LoVo (cell line): ENCODE measurements at regions not wholly inside any gene's neighbourhood (a gene's known extent, or its start where the extent isn't known, plus 50 kb on each side); places are given as distances from the start of the nearest gene placed in this dataset.

Source experiments
- DNase-seq: peaks from one replicate; pipeline ENCODE4 v3.0.0-alpha.2; 2016; ENCODE audit warnings: low spot score

DNA sequence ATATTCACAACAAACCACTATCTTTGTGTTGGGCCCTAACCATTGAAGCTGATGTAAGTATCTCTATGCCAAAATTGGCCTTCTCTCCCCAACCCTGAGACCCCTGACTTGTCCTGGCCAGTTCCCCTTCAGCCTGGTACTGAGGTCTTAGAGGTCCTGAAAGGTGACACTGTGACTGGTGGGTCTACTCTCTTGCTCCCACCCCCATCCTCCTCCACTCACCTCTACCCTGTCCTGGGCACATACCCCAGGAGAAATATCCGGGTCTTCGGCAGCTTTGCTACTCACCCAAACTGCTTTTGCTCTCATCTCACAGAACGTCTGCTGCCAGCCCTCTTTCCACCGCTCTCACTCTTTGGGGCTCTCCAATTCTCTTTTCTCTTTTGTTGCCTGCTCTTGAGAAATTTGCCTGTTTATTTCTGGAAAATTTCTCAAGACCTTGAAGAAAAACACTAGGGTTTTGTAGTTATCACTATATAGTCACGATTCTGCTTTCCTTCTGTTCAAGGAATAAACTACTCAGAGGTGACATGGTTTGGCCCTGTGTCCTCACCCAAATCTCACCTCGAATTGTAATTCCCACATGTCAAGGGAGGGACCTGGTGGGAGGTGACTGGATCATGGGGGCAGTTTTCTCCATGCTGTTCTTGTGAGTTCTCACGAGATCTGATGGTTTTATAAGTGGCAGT, 133.8 kb upstream of the PKDCC start:
- no peak for DNase-seq

DNA sequence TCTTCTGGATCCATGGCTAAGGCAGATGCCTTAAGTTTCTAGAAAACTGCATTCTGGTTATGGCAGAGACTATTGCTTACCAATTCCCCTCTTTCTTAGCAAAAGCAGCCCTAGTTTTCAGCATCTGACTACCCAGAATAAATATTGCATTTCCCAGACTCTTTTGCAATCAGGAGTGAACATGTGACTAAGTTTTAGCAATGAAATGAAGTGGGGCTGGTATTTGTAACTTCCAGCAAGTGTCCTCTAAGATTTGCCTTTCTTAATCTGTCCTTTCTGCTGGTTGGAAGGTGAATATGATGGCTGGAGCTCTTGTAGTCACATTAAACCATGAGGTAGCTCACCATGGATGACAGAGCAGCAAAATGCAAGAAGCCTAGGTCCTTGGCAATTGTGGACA, 132.9 kb upstream of the PKDCC start:
- DNase-seq, result no peak

DNA sequence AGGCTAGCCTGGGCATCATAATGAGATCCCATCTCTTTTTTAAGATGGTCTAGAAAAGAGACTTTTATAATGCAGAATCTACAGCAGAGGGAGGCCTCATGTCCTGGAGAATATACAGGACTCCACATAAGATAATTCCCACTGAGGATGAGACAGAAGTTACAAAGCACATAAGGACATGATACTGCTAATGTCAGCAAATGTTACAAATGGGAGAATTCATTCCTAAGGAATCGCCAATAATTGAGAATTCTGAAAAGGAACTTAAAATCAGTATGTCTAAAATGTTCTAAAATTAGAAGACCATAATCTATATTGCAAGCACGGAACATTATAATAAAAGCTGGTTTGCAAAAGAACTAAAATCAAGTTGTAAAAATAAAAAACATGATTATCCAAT, 131.6 kb upstream of the PKDCC start:
- no peak for DNase-seq

- no peak for DNase-seq
These were observed 130.2 kb upstream of the PKDCC start for GRCh38 chr2:41917587-41917986.

GRCh38 chr2:41919135-41919534, 128.7 kb upstream of the PKDCC start:
- DNase-seq, result no peak

GRCh38 chr2:41920181-41920580, 127.6 kb upstream of the PKDCC start:
- DNase-seq, result no peak

- DNase-seq, result no peak
These were observed 127.0 kb upstream of the PKDCC start for GRCh38 chr2:41920812-41921211.

DNA sequence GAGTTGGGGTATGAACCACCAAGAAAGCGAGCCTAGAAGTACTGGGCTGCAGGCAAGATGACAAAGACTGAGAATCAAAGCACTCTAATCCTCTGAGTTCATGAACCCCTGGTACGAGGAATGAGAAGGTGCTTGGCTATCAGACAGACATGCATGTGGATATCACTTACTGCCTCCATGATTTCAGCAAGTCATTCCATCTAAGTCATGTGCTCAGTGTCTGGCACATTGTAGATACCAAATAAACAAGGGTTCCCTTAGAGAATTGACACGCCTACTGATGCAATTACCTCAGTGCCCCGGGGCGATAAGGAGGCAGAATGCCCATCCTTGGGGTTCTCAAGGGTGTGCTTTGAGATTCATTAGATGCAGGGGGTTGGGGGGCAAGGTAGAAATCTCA, 125.6 kb upstream of the PKDCC start:
- DNase-seq, result peak; percentile 62

GRCh38 chr2:41923156-41923786, 124.5 kb upstream of the PKDCC start:
- DNase-seq, result no peak

DNA sequence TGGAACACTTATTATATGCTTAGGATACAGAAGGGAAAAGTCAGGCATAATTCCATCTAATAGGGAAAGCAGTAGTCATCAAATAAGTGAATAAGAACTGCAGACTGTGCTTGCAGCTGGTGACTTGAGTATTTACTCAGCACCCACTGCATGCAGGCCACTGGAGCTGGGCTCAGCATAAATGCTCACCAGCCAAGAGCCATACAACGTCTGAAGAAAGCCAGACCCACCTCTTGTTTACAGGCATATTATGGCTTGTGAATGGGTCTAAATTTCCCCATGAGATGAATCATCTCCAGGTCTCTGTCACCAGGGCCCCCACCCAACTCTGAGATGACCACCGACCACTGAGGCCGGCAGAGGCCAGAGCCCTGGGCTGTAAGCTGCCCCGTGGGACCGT, 123.8 kb upstream of the PKDCC start:
- DNase-seq, result no peak

GRCh38 chr2:41924709-41925408, 123.0 kb upstream of the PKDCC start:
- DNase-seq, result no peak

GRCh38 chr2:41925712-41926111, 122.1 kb upstream of the PKDCC start:
- no peak for DNase-seq

DNA sequence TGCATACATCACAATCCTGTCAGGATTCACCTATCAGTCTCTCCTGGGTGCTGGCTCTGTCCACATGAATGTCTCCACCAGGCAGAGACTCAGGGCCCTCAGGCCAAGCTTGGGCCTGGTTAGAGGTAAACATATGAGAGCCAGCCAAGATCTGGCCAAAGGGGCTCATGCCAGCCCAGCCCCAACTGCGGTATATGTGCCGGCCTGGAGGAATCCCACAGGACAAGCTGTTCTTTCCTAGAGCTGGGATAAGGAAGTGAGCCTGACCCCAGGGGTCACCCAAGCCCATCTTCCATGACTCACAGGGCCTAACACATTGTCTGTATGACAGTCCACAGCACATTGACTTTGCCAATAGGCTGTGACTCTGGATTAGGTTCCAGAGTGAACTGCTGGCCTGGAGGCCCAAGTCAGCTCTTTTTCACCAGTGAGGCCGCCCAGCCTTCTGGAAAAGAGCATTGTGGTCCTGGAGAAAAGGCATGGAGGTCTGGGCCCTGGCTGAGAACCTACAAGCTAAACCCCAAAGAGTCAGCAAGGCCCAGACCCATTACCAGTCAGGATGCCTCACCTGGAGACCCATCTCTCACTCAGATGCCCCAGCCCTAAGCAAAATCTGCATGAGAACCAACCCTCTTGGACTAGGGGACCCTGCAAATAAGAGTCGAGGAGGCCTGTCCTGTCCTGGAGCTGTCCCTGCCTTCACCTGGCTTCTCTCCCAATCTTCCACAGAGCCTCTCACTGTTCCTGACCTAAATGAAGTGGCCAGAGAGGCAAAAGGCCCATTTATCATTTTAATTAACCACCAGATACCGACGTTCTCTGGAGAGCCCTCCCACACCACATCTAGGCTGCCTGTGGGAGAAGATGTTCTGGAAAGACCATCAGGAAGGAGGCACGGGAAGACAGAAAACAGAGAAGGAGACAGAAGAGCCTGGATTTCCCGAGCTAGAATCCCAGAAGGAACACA, 120.9 kb upstream of the PKDCC start:
- DNase-seq, result no peak

- no peak for DNase-seq
These were observed 120.1 kb upstream of the PKDCC start for GRCh38 chr2:41927581-41928264.

DNA sequence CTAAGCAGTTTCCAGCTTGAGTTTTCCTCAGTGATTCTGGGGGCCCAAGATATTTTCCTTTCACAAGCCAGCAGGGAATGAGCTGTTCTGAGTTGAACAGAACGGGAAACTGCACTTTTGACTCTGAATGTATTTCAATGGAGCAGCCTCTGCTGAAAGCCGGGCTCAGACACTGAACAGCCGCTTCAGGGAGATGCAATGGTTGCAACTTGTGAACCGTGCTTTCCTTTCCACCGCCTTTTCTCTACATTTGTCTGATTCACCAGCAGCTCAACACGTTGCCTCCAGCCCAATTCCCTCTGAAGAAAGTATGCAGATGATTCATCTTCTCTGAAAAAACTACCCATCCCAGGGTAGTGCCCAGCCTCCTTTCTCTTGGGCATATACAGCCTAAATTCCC, 119.3 kb upstream of the PKDCC start:
- DNase-seq, result no peak

GRCh38 chr2:41930807-41931566, 116.8 kb upstream of the PKDCC start:
- peak; percentile 78 for DNase-seq

- DNase-seq, result no peak
These were observed 115.4 kb upstream of the PKDCC start for GRCh38 chr2:41932241-41933045.

DNA sequence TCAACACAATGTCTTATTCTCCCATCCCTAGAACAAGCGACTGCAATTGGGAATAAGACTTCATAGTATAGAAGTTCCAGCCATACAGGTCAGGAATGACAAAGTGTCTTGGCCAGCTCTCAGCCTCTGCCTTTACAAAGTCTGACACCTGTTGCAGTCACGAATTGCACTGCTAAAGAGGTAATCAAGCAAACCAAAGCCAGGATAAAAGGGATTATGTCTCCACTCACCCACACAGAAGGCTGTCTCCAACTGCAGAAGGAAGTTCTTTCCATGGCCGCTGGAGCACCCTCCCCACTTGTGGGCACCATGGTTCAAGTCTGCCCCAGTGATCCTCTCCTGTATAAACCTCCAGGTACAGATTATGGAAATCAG, 114.8 kb upstream of the PKDCC start:
- DNase-seq, result no peak

- DNase-seq, result no peak
These were observed 114.1 kb upstream of the PKDCC start for GRCh38 chr2:41933585-41934320.
